Neutrophil (primary cell): ENCODE measurements at regions not wholly inside any gene's neighbourhood (a gene's known extent, or its start where the extent isn't known, plus 50 kb on each side); places are given as distances from the start of the nearest gene placed in this dataset.

ENCODE experiments used
- H3K27ac ChIP-seq: fragments of 200-600 bp; sonication (generic); 2 replicates; pipeline ENCODE4 v1.5.1; 2016; ENCODE audit warnings: mild to moderate bottlenecking, moderate library complexity
- H3K27me3 ChIP-seq: fragments of 200-600 bp; sonication (generic); 2 replicates; pipeline ENCODE4 v1.6.0; 2016; ENCODE audit warnings: mild to moderate bottlenecking
- H3K36me3 ChIP-seq: fragments of 200-600 bp; sonication (generic); 2 replicates; pipeline ENCODE4 v1.5.1; 2017
- H3K4me1 ChIP-seq, 2 experiments: fragments of 200-600 bp in 1 of 2; sonication (generic) in 1 of 2; 1 replicate in 1 of 2; 2 replicates in 1 of 2; pipeline versions ENCODE4 v1.5.1 to v1.6.1; 2013 to 2016; ENCODE audit warnings: low read depth in 1 of 2, low read length in 1 of 2, mild to moderate bottlenecking in 1 of 2, moderate library complexity in 1 of 2; ENCODE audit not compliant: control insufficient read depth in 1 of 2, insufficient read depth in 1 of 2
- H3K4me3 ChIP-seq, 2 experiments: fragments of 200-600 bp in 1 of 2; sonication (generic) in 1 of 2; 1 replicate in 1 of 2; 2 replicates in 1 of 2; pipeline ENCODE4 v1.5.1; 2013 to 2016; ENCODE audit warnings: low read depth in 1 of 2, low read length in 1 of 2, mild to moderate bottlenecking in 1 of 2, moderate library complexity in 1 of 2
- H3K9me3 ChIP-seq: fragments of 200-600 bp; sonication (generic); 2 replicates; pipeline ENCODE4 v1.5.1; 2016
- CTCF ChIP-seq: fragments of 200-600 bp; sonication (generic); IDR thresholded peaks from 2 replicates; pipeline ENCODE4 v1.5.1; 2016; ENCODE audit warnings: antibody characterized with exemption

DNA sequence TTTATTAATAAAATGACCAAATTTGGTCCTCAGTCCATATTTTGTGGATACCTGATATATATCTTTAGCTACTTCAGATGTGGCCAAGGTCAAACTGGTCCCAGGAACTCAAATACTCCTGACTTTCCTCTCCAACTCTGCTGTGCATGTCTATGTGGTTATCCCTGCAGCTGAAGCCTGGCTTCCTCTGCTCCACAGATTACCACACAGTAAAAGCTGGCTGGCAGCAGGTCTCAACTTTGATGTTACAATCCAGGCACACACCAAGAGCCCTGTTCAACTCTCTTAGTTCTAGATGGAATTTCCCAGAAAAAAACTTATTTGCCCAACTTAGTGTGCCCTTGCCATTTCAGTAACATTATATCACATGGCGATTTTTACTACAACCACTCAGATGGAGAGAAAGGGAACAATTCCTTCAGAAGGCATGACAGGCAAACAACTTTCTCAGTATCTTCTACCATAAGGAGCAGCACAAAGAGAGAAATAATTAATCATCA lies 479.5 kb downstream of the PLPP3 start:
- TF ChIP-seq CTCF = no peak
- Histone ChIP-seq H3K27ac (no peak overlapping the region), H3K4me1 (no peaks in the 10 kb centered on the region), H3K4me3 (no peak overlapping the region), H3K36me3 (no peaks in the 10 kb centered on the region), H3K27me3 (no peaks in the 10 kb centered on the region), H3K9me3 (no peaks in the 10 kb centered on the region)

GRCh38 chr1:56098946-56099345 lies 480.4 kb downstream of the PLPP3 start:
- no peaks in the 10 kb centered on the region for H3K27me3 ChIP-seq
- no peak overlapping the region for H3K4me3 ChIP-seq
- no peaks in the 10 kb centered on the region for H3K4me1 ChIP-seq
- H3K36me3 ChIP-seq = no peaks in the 10 kb centered on the region
- no peaks in the 10 kb centered on the region for H3K9me3 ChIP-seq
- TF ChIP-seq CTCF = no peak
- no peak overlapping the region for H3K27ac ChIP-seq

DNA sequence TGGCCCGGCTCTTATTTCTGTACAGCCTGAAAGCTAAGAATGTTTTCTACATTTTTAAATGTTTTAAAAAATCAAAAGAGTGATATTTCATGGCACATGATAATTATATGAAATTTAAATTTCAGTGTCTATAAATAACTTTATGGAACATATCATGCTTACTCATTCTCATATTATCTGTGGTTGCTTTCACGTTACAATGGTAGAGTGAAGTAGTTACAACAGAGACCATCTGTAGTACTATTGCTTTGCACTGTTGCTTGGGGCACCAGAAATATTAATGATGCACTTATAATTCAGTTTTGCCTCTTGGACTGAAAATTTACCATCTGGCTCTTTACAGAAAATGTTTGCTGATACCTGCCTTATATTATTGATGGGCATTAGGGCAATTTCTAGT lies 481.6 kb downstream of the PLPP3 start:
- Histone ChIP-seq H3K36me3 (no peaks in the 10 kb centered on the region), H3K4me1 (no peaks in the 10 kb centered on the region), H3K9me3 (no peaks in the 10 kb centered on the region), H3K27me3 (no peaks in the 10 kb centered on the region), H3K4me3 (no peak overlapping the region), H3K27ac (no peak overlapping the region)
- no peak for TF ChIP-seq CTCF

GRCh38 chr1:56095696-56096665 lies 483.4 kb downstream of the PLPP3 start:
- no peaks in the 10 kb centered on the region for H3K4me1 ChIP-seq
- H3K27me3 ChIP-seq = no peaks in the 10 kb centered on the region
- H3K36me3 ChIP-seq = no peaks in the 10 kb centered on the region
- no peak overlapping the region for H3K4me3 ChIP-seq
- H3K9me3 ChIP-seq = no peaks in the 10 kb centered on the region
- TF ChIP-seq CTCF = no peak
- H3K27ac ChIP-seq = no peak overlapping the region

DNA sequence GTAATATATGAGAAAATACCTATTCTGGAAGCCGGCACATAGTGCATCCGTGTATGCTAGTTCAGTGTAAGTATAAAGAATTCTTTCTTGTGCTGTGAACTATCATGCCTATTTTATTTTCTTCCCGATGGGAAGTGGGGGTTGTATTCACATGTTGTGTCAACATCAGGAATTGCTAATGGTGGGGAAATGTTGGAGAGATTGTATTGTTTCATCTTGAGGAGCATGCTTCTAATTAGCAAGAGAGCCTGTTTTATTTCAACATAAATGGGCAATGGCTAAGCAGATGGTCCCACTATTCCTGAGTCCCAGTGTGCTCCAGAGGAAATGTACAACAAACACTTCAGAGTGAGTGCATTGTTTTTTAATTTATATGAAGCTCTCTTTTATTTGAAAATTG lies 485.2 kb downstream of the PLPP3 start:
- Histone ChIP-seq H3K4me1 (no peaks in the 10 kb centered on the region), H3K27me3 (no peaks in the 10 kb centered on the region), H3K4me3 (no peak overlapping the region), H3K27ac (no peak overlapping the region), H3K9me3 (no peaks in the 10 kb centered on the region), H3K36me3 (no peaks in the 10 kb centered on the region)
- TF ChIP-seq CTCF = no peak
